GM18508 (cell line): ENCODE measurements at regions not wholly inside any gene's neighbourhood (a gene's known extent, or its start where the extent isn't known, plus 50 kb on each side); places are given as distances from the start of the nearest gene placed in this dataset.

Experiments
- ATAC-seq: cut with Tn5 transposase; IDR thresholded peaks from one replicate; pipeline ENCODE4 v1.9.1; 2021; ENCODE audit warnings: moderate number of reproducible peaks; ENCODE audit not compliant: insufficient read depth, unreplicated experiment

DNA sequence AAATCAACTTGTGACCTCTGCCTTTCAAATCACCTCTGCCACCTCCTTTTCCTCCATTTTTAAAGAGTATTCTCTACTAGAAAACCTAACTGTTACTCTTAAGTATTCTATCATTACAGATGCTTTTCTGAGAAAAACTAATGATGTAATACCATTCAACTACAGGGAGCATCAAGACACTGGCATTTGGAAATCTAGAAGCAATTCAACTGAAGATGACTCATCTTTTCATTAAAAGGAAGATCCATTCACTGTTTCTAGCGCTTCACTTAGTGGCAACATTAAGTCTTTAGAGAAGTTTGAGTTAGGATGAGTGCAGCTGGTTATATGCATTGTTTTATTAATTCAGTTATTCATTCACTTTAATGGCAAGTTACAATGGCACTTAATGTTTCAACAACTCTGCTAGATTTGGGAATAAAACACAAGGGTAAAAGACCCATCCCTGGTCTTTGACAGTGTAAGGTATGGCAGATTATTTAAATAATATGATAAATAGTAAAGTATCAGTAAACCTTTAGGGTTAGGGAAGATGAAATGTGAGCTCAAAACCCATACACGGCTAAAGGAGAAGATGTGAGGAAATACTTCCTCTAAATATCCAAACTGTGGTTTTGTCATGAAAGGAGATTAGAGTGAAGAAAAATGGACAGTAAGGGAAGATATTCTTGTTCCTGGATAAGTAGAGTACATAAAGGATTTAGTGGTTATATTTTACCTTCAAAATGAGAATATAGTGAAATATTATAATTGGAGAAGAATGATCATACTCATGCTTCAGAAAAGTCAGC, 61.7 kb downstream of the KCNJ2 start:
- no peak for ATAC-seq

GRCh38 chr17:70232466-70232865, 63.1 kb downstream of the KCNJ2 start:
- ATAC-seq = no peak

DNA sequence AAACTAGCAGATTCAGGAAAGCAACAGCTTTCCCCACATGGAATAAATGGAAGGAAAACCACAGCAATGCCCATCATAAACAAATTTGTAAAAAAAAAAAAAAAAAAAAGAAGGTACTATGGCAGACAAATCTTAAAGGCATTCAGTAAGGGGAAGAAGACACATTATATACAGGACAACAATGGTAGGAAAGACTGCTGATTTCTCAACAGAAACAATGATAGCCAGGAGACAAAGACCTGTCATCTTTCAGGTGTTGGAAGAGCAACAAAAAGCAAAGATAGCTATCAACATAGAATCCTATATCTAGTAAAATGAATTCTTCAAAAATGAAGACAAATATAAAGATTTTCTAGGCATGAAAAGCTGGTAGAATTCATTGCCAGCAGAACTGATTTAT, 65.9 kb downstream of the KCNJ2 start:
- no peak for ATAC-seq

DNA sequence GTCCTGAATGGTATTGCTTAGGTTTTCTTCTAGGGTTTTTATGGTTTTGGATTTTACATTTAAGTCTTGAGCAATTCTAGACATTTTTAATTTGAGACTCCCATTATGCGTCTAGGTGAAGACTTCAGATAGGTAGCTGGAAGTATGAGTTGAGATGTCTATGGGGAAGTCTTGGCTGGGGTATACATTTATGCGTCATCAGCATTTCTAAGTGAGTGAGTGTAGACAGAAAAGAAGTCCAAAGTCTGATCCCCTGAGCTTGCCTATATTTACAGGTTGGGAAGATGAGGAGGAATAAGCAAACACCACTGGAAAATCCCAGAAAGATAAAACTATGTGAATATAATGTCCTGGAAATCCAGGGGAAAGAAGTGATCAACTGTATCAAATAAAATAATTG, 68.9 kb downstream of the KCNJ2 start:
- no peak for ATAC-seq

- no peak for ATAC-seq
Measured at GRCh38 chr17:70238646-70239045, 69.3 kb downstream of the KCNJ2 start.

GRCh38 chr17:70239391-70239826, 70.1 kb downstream of the KCNJ2 start:
- no peak for ATAC-seq

GRCh38 chr17:70241071-70241470, 71.7 kb downstream of the KCNJ2 start:
- ATAC-seq = no peak

GRCh38 chr17:70242781-70243437, 73.6 kb downstream of the KCNJ2 start:
- ATAC-seq = no peak

DNA sequence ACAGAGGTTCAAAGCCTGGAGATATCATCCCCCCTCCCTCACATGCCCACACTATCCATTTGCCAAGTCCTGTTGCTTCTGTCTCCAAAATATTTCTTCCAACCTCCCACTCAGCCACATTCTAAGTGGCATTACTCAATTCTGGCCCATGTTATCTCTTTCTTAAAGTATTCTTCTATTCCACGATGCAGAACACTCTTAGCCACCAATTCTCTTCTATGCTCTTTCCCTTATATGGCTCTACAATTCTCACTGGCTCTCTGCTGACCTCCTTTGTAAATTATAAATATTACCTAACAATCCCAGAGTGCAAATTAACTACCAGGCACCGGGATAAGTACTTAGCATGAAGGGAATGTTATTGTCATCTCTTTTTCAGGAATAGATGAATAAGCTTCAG, 82.4 kb downstream of the KCNJ2 start:
- no peak for ATAC-seq

- ATAC-seq = no peak
Measured at GRCh38 chr17:70254735-70255460, 85.6 kb downstream of the KCNJ2 start.

DNA sequence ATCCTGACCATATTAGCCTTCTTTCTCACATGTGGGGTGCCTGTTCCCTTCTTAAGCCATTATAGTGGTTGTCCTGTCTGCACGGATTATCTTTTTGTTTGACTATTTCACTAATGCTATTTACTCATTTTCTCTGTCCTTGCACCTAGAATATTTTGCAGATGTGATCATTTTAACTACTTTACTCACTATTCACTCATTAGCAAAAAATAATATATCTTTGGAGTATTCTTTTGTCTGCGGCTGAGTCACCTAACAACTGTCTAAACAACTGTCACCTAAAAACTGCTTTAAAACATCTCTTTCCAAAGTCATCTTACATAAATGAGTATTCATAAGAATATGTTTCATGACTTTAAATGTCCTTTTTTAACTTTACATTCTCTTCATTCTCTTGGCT, 87.4 kb downstream of the KCNJ2 start:
- no peak for ATAC-seq

- no peak for ATAC-seq
Measured at GRCh38 chr17:70258465-70258864, 89.1 kb downstream of the KCNJ2 start.

GRCh38 chr17:70259400-70259799, 90.1 kb downstream of the KCNJ2 start:
- no peak for ATAC-seq

DNA sequence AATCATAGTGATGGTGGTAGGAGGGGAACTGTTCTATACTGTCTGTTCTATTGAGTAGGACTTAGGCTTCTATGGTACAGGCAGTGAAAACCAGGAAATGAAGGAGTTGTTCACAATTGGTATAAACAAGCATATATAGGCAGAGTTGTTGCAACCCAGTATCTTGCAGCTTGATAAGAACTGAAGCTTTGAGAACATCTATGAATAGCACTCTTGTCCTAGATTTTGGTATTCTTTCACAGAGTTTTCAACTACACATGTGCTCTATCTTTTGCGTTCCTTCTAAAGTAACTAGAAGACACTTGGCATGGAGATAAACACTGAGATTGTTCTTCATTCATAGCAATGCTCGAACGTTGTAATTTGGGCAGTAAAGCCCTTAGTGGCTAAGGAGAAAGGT, 91.8 kb downstream of the KCNJ2 start:
- ATAC-seq = no peak

DNA sequence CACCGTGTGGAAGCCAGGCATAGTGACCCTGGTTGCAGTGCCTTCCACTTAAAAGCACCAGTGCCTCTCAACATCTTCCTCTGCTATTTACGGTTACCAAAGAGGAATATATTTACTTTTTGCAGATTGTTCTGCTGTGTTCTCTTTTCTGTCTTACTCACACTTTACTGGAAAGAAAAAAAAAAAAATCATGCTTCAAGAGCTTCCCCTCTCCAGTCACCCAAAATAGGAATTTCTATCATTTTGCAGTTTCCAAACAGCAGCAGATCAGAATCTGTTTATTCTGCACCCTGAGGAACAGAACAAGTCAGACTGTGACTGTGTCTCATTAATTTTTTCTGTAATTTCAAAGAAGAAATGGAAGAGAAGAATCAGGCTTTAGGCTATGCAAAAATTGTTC, 96.1 kb downstream of the KCNJ2 start:
- no peak for ATAC-seq

DNA sequence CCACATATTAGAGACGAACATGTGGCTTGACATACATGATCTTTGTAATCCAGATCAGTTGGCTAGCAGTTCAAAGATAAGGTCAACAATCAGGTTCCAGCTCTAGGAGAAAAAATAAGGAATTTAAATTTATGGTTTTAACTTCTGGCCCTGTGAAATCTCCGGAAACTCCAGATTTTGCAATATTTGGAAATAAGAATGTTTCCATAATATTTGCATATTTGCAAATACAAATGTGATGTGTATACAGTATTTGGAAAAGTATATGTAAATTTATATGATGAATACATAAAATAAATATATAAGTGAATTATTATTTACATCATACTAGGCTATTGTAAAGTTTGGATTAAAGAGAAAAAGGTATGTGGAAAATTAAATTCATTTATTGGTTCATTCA, 97.1 kb downstream of the KCNJ2 start:
- ATAC-seq = no peak

DNA sequence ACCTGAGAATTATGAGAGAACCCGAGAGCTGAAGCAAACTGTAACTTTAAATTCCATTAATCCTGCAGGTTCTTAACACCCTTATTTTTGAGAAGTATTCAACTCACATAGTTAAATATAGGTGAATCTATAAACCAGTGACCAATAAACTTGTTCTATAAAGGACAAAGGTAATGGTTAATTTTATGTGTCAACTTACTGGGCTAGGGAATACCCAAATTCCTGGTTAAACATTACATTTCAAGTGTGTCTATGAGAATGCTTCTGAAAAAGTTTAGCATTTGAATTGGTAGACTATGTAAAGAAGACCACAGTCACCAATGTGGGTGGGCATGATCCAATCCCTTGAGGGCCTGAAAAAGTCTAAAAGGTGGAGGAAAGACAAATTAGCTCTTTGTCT, 99.1 kb downstream of the KCNJ2 start:
- ATAC-seq = no peak

GRCh38 chr17:70270554-70270953, 101.2 kb downstream of the KCNJ2 start:
- ATAC-seq = no peak

GRCh38 chr17:70271200-70271599, 101.9 kb downstream of the KCNJ2 start:
- ATAC-seq = no peak

DNA sequence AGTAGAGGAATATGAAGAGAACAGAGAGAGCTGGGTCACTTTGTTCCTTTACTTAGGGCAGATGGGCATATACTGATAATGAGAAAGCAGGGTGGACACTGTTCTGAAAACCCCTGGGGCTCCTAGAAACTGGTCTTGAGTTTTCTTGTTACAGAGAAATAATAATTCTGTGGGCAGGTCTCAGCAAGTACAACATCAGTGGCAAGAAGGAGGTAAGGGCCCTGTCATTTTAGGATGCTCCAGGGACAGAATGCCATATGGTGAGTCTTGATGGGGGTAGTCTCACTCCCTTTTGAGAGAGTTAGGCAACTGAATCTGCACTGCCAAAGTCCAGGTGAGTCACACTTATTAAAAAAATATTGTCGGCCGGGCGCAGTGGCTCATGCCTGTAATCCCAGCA, 102.3 kb downstream of the KCNJ2 start:
- no peak for ATAC-seq

- no peak for ATAC-seq
Measured at GRCh38 chr17:70274255-70274654, 104.9 kb downstream of the KCNJ2 start.
